Activated CD4-positive, alpha-beta T cell treated with anti-CD3 and anti-CD28 coated beads, Interleukin-2, Interleukin-6, amounts not matched to agents 100 ng/mL and 50 ng/mL, durations not matched to agents 16 hours and 8 hours (primary cell): ENCODE measurements at regions not wholly inside any gene's neighbourhood (a gene's known extent, or its start where the extent isn't known, plus 50 kb on each side); places are given as distances from the start of the nearest gene placed in this dataset.
"Not testable (repeated sequence)": the region's sequence is repeated elsewhere in the genome, so short reads cannot be mapped to it uniquely, and the experiment has no call there.

Experiments used
- DNase-seq: peaks from one replicate; pipeline ENCODE4 v3.0.0-alpha.2; 2020

- DNase-seq, result no peak
Measured at GRCh38 chr7:68613897-68614296, 984.4 kb upstream of the AUTS2 start.

- no peak for DNase-seq
Measured at GRCh38 chr7:68619526-68619925, 978.7 kb upstream of the AUTS2 start.

GRCh38 chr7:68622500-68622899 lies 975.8 kb upstream of the AUTS2 start:
- DNase-seq, result no peak

GRCh38 chr7:68623030-68623429 lies 975.2 kb upstream of the AUTS2 start:
- no peak for DNase-seq

GRCh38 chr7:68627247-68627864 lies 970.9 kb upstream of the AUTS2 start:
- DNase-seq, result no peak

GRCh38 chr7:68630914-68631313 lies 967.4 kb upstream of the AUTS2 start:
- DNase-seq, result not testable (repeated sequence)

GRCh38 chr7:68640103-68640502 lies 958.2 kb upstream of the AUTS2 start:
- DNase-seq, result no peak

GRCh38 chr7:68642727-68643126 lies 955.5 kb upstream of the AUTS2 start:
- no peak for DNase-seq

- DNase-seq, result no peak
Measured at GRCh38 chr7:68663392-68663791, 934.9 kb upstream of the AUTS2 start.

- no peak for DNase-seq
Measured at GRCh38 chr7:68671046-68671445, 927.2 kb upstream of the AUTS2 start.

- no peak for DNase-seq
Measured at GRCh38 chr7:68671671-68672070, 926.6 kb upstream of the AUTS2 start.

- no peak for DNase-seq
Measured at GRCh38 chr7:68674826-68675225, 923.4 kb upstream of the AUTS2 start.

GRCh38 chr7:68676813-68677535 lies 921.3 kb upstream of the AUTS2 start:
- DNase-seq, result no peak

GRCh38 chr7:68678196-68678595 lies 920.1 kb upstream of the AUTS2 start:
- no peak for DNase-seq

GRCh38 chr7:68679459-68680234 lies 918.6 kb upstream of the AUTS2 start:
- no peak for DNase-seq

- no peak for DNase-seq
Measured at GRCh38 chr7:68680235-68680872, 917.9 kb upstream of the AUTS2 start.

- DNase-seq, result no peak
Measured at GRCh38 chr7:68682910-68683309, 915.4 kb upstream of the AUTS2 start.

- no peak for DNase-seq
Measured at GRCh38 chr7:68684246-68684839, 913.9 kb upstream of the AUTS2 start.

- no peak for DNase-seq
Measured at GRCh38 chr7:68684996-68685395, 913.3 kb upstream of the AUTS2 start.

- DNase-seq, result no peak
Measured at GRCh38 chr7:68688416-68689086, 909.7 kb upstream of the AUTS2 start.

GRCh38 chr7:68689087-68689433 lies 909.2 kb upstream of the AUTS2 start:
- DNase-seq, result no peak
